PC-3 (cell line): ENCODE measurements at regions not wholly inside any gene's neighbourhood (a gene's known extent, or its start where the extent isn't known, plus 50 kb on each side); places are given as distances from the start of the nearest gene placed in this dataset.

Experiments used
- ATAC-seq: fragments of 200-7000 bp; cut with Tn5 transposase; 2 replicates; pipeline ENCODE4 v1.9.1; 2020; ENCODE audit warnings: mild to moderate bottlenecking, moderate library complexity
- BruUV-seq: library from RNA; stranded (reverse); fragments of 400-500 nt; replicated peaks from 2 replicates; lab custom pipeline; 2021; lab: Mats Ljungman, UMichigan
- CTCF ChIA-PET: fragments of 300-600 bp; sonication (Branson Sonifier 250); formaldehyde crosslinking; loops from one replicate; lab custom pipeline; 2022; ENCODE audit warnings: antibody characterized with exemption; lab: Charles Lee
- POLR2A ChIA-PET: fragments of 300-600 bp; sonication (Branson Sonifier 250); formaldehyde crosslinking; loops from one replicate; lab custom pipeline; 2022; ENCODE audit warnings: antibody characterized with exemption; ENCODE audit not compliant: unreplicated experiment; lab: Charles Lee
- DNase-seq: peaks from one replicate; pipeline ENCODE4 v3.0.0-alpha.2; 2015
- H2AFZ ChIP-seq: fragments of 300-600 bp; sonication (generic); 2 replicates; pipeline ENCODE4 v1.6.0; 2016; ENCODE audit warnings: antibody characterized with exemption, low read length
- H3F3A ChIP-seq: fragments of 300-600 bp; sonication (generic); one replicate; pipeline ENCODE4 v1.6.0; 2017; ENCODE audit warnings: antibody characterized with exemption, low read length, control low read depth, mild to moderate bottlenecking; ENCODE audit not compliant: unreplicated experiment
- H3K27ac ChIP-seq: fragments of 300-600 bp; sonication (generic); 2 replicates; pipeline ENCODE4 v1.5.1; 2016; ENCODE audit warnings: mild to moderate bottlenecking, low read length
- H3K27me3 ChIP-seq: fragments of 300-600 bp; sonication (generic); 2 replicates; pipeline ENCODE4 v1.6.1; 2016; ENCODE audit warnings: low read length, mixed read lengths
- H3K36me3 ChIP-seq: fragments of 300-600 bp; sonication (generic); 2 replicates; pipeline ENCODE4 v1.6.1; 2016; ENCODE audit warnings: low read depth, mixed run types, low read length, mixed read lengths
- H3K4me1 ChIP-seq: fragments of 300-600 bp; sonication (generic); 2 replicates; pipeline ENCODE4 v1.5.1; 2016; ENCODE audit warnings: low read length; ENCODE audit not compliant: insufficient read depth
- H3K4me2 ChIP-seq: fragments of 300-600 bp; sonication (generic); 2 replicates; pipeline ENCODE4 v1.6.0; 2016; ENCODE audit warnings: low read length
- H3K4me3 ChIP-seq: fragments of 300-600 bp; sonication (generic); 2 replicates; pipeline ENCODE4 v1.5.1; 2016; ENCODE audit warnings: mild to moderate bottlenecking, low read length, mixed read lengths
- H3K79me2 ChIP-seq: fragments of 300-600 bp; sonication (generic); 2 replicates; pipeline ENCODE4 v1.6.1; 2017; ENCODE audit warnings: low read length, mixed read lengths
- H3K9ac ChIP-seq: fragments of 300-600 bp; sonication (generic); 2 replicates; pipeline ENCODE4 v1.6.0; 2016; ENCODE audit warnings: mild to moderate bottlenecking, low read length
- H3K9me2 ChIP-seq: fragments of 300-600 bp; sonication (generic); replicated peaks from 2 replicates; pipeline ENCODE4 v1.6.1; 2016; ENCODE audit warnings: mixed run types, low read length, mixed read lengths
- H3K9me3 ChIP-seq: fragments of 300-600 bp; sonication (generic); 2 replicates; pipeline ENCODE4 v1.6.1; 2016; ENCODE audit warnings: low read length, mixed read lengths
- H4K20me1 ChIP-seq: fragments of 300-600 bp; sonication (generic); 2 replicates; pipeline ENCODE4 v1.6.1; 2016; ENCODE audit warnings: low read length, mixed read lengths
- EZH2 ChIP-seq: fragments of 300-600 bp; sonication (generic); IDR thresholded peaks from one replicate; pipeline ENCODE4 v1.6.1; 2017; ENCODE audit warnings: antibody characterized with exemption, mild to moderate bottlenecking, low read length; ENCODE audit not compliant: unreplicated experiment
- EZH2phosphoT487 ChIP-seq: fragments of 300-600 bp; sonication (generic); IDR thresholded peaks from 2 replicates; pipeline ENCODE4 v1.6.1; 2018; ENCODE audit warnings: mild to moderate bottlenecking, antibody characterized with exemption, low read length, borderline replicate concordance
- intact Hi-C: fragments of 100-400 bp; cut with micrococcal nuclease; formaldehyde crosslinking; loops from 2 replicates; pipeline ENCODE4 v1.9.0; 2023
- TF ChIP-seq, protein P1 (sequence below): fragments of 300-600 bp; sonication (generic); conservative IDR thresholded peaks from 2 replicates; pipeline ENCODE4 v1.5.1; 2017; ENCODE audit warnings: antibody characterized with exemption, low read depth, mild to moderate bottlenecking, low read length

DNA sequence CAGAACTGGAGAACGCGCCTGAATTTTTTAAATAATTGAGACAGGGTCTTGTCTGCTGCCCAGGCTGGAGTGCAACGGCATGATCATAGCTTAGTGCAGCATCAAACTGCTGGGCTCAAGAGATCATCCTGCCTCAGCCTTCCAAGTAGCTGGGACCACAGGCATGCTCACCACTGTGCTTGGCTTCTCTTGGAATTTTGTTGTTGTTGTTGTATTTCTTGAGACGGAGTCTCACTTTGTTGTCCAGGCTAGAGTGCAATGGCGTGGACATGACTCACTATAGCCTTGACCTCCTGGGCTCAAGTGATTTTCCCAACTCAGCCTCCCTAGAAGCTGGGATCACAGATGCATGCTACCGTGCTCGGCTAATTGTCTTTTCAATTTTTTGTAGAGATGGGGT, 58.4 kb upstream of the DAB2IP start:
- Histone ChIP-seq H3K36me3 (no peaks in the 10 kb centered on the region), H3K9me2 (no peaks in the 10 kb centered on the region), H3K27me3 (no peaks in the 10 kb centered on the region), H3K27ac (no peak overlapping the region), H4K20me1 (no peaks in the 10 kb centered on the region), H3K9me3 (no peaks in the 10 kb centered on the region), H2AFZ (no peak overlapping the region), H3F3A (no peaks in the 10 kb centered on the region), H3K79me2 (no peaks in the 10 kb centered on the region), H3K4me2 (no peak overlapping the region), H3K4me3 (no peak overlapping the region), H3K4me1 (0 out of 2 replicates have a peak, but pooled peaks cover 7% of the 10 kb centered on the region), H3K9ac (no peak overlapping the region)
- TF ChIP-seq EZH2 (no peak), EZH2phosphoT487 (no peak)
- TF ChIP-seq, protein P1, sequence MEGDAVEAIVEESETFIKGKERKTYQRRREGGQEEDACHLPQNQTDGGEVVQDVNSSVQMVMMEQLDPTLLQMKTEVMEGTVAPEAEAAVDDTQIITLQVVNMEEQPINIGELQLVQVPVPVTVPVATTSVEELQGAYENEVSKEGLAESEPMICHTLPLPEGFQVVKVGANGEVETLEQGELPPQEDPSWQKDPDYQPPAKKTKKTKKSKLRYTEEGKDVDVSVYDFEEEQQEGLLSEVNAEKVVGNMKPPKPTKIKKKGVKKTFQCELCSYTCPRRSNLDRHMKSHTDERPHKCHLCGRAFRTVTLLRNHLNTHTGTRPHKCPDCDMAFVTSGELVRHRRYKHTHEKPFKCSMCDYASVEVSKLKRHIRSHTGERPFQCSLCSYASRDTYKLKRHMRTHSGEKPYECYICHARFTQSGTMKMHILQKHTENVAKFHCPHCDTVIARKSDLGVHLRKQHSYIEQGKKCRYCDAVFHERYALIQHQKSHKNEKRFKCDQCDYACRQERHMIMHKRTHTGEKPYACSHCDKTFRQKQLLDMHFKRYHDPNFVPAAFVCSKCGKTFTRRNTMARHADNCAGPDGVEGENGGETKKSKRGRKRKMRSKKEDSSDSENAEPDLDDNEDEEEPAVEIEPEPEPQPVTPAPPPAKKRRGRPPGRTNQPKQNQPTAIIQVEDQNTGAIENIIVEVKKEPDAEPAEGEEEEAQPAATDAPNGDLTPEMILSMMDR: no peak
- ChIA-PET POLR2A (no interaction called here), CTCF (no interaction called here)
- DNase-seq (no peak), ATAC-seq (no peak)
- no TSS peak for BruUV-seq
- intact Hi-C loops: no loop called here

DNA sequence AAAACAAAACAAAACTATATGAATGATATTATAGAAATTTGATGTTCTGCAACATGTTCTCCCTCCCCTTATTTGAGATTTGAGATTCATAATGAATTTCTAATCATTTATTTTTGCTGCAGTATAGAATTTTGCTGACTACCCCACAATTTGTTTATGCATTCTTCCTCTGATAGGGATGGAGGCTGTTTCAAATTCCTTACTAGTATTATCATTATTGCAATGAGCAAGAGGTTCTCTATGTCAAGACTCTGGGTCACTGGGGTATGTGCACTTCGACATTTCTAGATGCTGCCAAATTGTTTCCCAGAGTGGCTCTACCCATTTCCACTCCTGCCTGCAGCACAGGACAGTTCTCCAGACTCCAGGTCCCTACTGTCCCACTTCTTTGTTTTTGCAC, 54.9 kb upstream of the DAB2IP start:
- H3K4me2 ChIP-seq: no peak overlapping the region
- H3K27me3 ChIP-seq: no peaks in the 10 kb centered on the region
- no peak overlapping the region for H3K9ac ChIP-seq
- H3K9me3 ChIP-seq: no peaks in the 10 kb centered on the region
- ChIA-PET POLR2A (no interaction called here), CTCF (no interaction called here)
- H4K20me1 ChIP-seq: no peaks in the 10 kb centered on the region
- intact Hi-C loops: loop anchor here (5.0 kb wide), 1 partner anchor 39 kb away; no protein-coding TSS in a partner anchor
- H2AFZ ChIP-seq: no peak overlapping the region
- TF ChIP-seq, protein P1: no peak
- TF ChIP-seq EZH2 (no peak), EZH2phosphoT487 (no peak)
- peaks cover 13% of the 10 kb centered on the region; the same call in 1 of the 2 replicates for H3K4me1 ChIP-seq
- ATAC-seq: no peak
- peaks cover 12% of the 10 kb centered on the region for H3K79me2 ChIP-seq
- H3K27ac ChIP-seq: no peak overlapping the region
- H3F3A ChIP-seq: peaks cover 3% of the 10 kb centered on the region
- no peak for DNase-seq
- H3K4me3 ChIP-seq: no peak overlapping the region
- no peaks in the 10 kb centered on the region for H3K9me2 ChIP-seq
- BruUV-seq: no TSS peak
- no peaks in the 10 kb centered on the region for H3K36me3 ChIP-seq

DNA sequence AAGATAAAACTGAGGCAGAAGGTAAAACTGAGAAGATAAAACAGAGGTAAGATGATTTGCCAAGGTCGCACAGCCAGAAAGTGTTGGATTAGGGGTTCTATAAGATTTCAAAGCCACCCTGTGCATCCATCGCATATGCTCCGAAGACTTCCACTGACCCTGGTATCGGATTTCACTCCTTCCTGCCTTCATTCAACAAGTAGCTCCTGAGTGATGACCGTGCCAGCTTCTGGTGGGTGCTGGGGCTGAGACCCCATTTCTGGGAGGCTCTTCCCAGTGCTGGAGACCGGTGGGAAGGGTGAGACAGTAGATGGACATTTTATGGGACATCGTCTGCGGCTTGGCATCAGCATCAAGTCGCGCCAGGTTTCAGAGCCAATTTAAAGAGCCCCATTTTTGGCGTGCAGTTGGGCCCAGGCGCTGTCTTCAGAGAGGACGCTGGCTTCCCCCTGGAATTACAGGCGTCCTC, 53.7 kb upstream of the DAB2IP start:
- peaks cover 3% of the 10 kb centered on the region for H3F3A ChIP-seq
- no peak for DNase-seq
- H3K79me2 ChIP-seq: peaks cover 20% of the 10 kb centered on the region
- H2AFZ ChIP-seq: peak overlapping the region; percentile 89
- H3K4me3 ChIP-seq: peak overlapping the region; percentile 86
- peak overlapping the region; percentile 56; the same call in 1 of the 2 replicates for H3K9ac ChIP-seq
- peak overlapping the region; percentile 92 for H3K4me2 ChIP-seq
- no TSS peak for BruUV-seq
- no peaks in the 10 kb centered on the region for H3K36me3 ChIP-seq
- ATAC-seq: no peak
- ChIA-PET POLR2A (no interaction called here), CTCF (no interaction called here)
- H3K27ac ChIP-seq: peak overlapping the region; percentile 55
- intact Hi-C loops: loop anchor here (5.0 kb wide), 1 partner anchor 40 kb away; no protein-coding TSS in a partner anchor
- TF ChIP-seq, protein P1: no peak
- TF ChIP-seq EZH2phosphoT487 (no peak), EZH2 (no peak)
- no peaks in the 10 kb centered on the region for H4K20me1 ChIP-seq
- peaks cover 13% of the 10 kb centered on the region; the same call in 1 of the 2 replicates for H3K4me1 ChIP-seq
- H3K27me3 ChIP-seq: no peaks in the 10 kb centered on the region
- no peaks in the 10 kb centered on the region for H3K9me2 ChIP-seq
- no peaks in the 10 kb centered on the region for H3K9me3 ChIP-seq
